HCT116 (cell line): ENCODE measurements at regions not wholly inside any gene's neighbourhood (a gene's known extent, or its start where the extent isn't known, plus 50 kb on each side); places are given as distances from the start of the nearest gene placed in this dataset.

Source experiments
- ATAC-seq: fragments of 200-7000 bp; cut with Tn5 transposase; 2 replicates; pipeline ENCODE4 v1.9.1; 2020; ENCODE audit warnings: mild to moderate bottlenecking, moderate library complexity
- BruUV-seq: library from RNA; stranded (reverse); fragments of 400-500 nt; replicated peaks from 2 replicates; lab custom pipeline; 2021; lab: Mats Ljungman, UMichigan
- CTCF ChIA-PET: fragments of 300-600 bp; sonication (Branson Sonifier 250); formaldehyde crosslinking; loops from one replicate; lab custom pipeline; 2021; ENCODE audit warnings: antibody characterized with exemption; lab: Charles Lee
- POLR2A ChIA-PET: fragments of 300-600, 350-600 bp; sonication (Branson Sonifier 250); formaldehyde crosslinking; loops from one replicate; lab custom pipeline; 2021; ENCODE audit warnings: antibody characterized with exemption; lab: Charles Lee
- RAD21 ChIA-PET, 2 experiments: fragments of 300-600 bp; sonication (Branson Sonifier 250); formaldehyde crosslinking; loops; one replicate each; lab custom pipeline; 2023; ENCODE audit warnings: low total read pairs in 2 of 2; ENCODE audit not compliant: uncharacterized antibody in 2 of 2, unreplicated experiment in 2 of 2, low non-redundant PET in 1 of 2; lab: Charles Lee
- DNase-seq: peaks from one replicate; pipeline ENCODE4 v3.0.0-alpha.2; 2010; ENCODE audit warnings: low read depth, low spot score
- H2AFZ ChIP-seq: fragments of 200-600 bp; shearing (Covaris generic), sonication (generic); 2 replicates; pipeline ENCODE4 v1.6.1; 2017; ENCODE audit warnings: low read depth, mixed run types, mixed read lengths, antibody characterized with exemption, low read length; ENCODE audit not compliant: poor library complexity, severe bottlenecking
- H3K27ac ChIP-seq: 2 replicates; pipeline ENCODE4 v1.5.1; 2012; ENCODE audit warnings: low read depth, low read length
- H3K27me3 ChIP-seq: fragments of 200-600 bp; sonication (generic); 2 replicates; pipeline ENCODE4 v1.6.1; 2016; ENCODE audit warnings: mixed run types, low read length, mixed read lengths; ENCODE audit not compliant: insufficient read depth
- H3K36me3 ChIP-seq, 2 experiments: fragments of 200-500 bp in 1 of 2; fragments of 200-600 bp in 1 of 2; sonication (Bioruptor generic) in 1 of 2; sonication (generic) in 1 of 2; 2 replicates each; pipeline versions ENCODE4 v1.5.1 to v1.6.1; 2014 to 2016; ENCODE audit warnings: low read length in 2 of 2, inconsistent platforms in 1 of 2, mixed read lengths in 1 of 2, mixed run types in 1 of 2; ENCODE audit not compliant: insufficient read depth in 2 of 2, control insufficient read depth in 1 of 2
- H3K4me1 ChIP-seq, 2 experiments: fragments of 200-600 bp in 1 of 2; sonication (generic) in 1 of 2; 2 replicates each; pipeline versions ENCODE4 v1.5.1 to v1.6.1; 2012 to 2017; ENCODE audit warnings: low read length in 2 of 2, inconsistent platforms in 1 of 2, mild to moderate bottlenecking in 1 of 2, mixed read lengths in 1 of 2, mixed run types in 1 of 2, moderate library complexity in 1 of 2; ENCODE audit not compliant: insufficient read depth in 2 of 2, control insufficient read depth in 1 of 2
- H3K4me2 ChIP-seq: fragments of 200-600 bp; sonication (generic); 2 replicates; pipeline ENCODE4 v1.6.1; 2017; ENCODE audit warnings: mixed run types, low read length, mixed read lengths
- H3K4me3 ChIP-seq, 2 experiments: fragments of 200-600 bp in 1 of 2; sonication (generic) in 1 of 2; replicated peaks in 1 of 2; 2 replicates each; pipeline ENCODE4 v1.5.1; 2011 to 2016; ENCODE audit warnings: low read length in 2 of 2, control low read depth in 1 of 2, low read depth in 1 of 2, mild to moderate bottlenecking in 1 of 2, mixed read lengths in 1 of 2, mixed run types in 1 of 2
- H3K79me2 ChIP-seq: fragments of 200-600 bp; sonication (generic); 2 replicates; pipeline ENCODE4 v1.6.1; 2017; ENCODE audit warnings: mild to moderate bottlenecking, mixed run types, low read length, moderate library complexity, mixed read lengths; ENCODE audit not compliant: insufficient read depth
- H3K9ac ChIP-seq: fragments of 200-600 bp; sonication (generic); 2 replicates; pipeline ENCODE4 v1.6.1; 2016; ENCODE audit warnings: low read length, mixed read lengths
- H3K9me2 ChIP-seq: fragments of 200-600 bp; sonication (generic), shearing (Covaris generic); 2 replicates; pipeline ENCODE4 v1.6.1; 2017; ENCODE audit warnings: mixed run types, mild to moderate bottlenecking, moderate library complexity; ENCODE audit not compliant: insufficient read depth
- H3K9me3 ChIP-seq, 2 experiments: fragments of 200-500 bp in 1 of 2; fragments of 200-600 bp in 1 of 2; sonication (Bioruptor generic) in 1 of 2; sonication (generic) in 1 of 2; 2 replicates each; pipeline ENCODE4 v1.6.1; 2014 to 2017; ENCODE audit warnings: low read length in 2 of 2, mixed read lengths in 2 of 2, inconsistent platforms in 1 of 2, low read depth in 1 of 2, mild to moderate bottlenecking in 1 of 2, mixed run types in 1 of 2, moderate library complexity in 1 of 2; ENCODE audit not compliant: control insufficient read depth in 1 of 2, insufficient read depth in 1 of 2
- H4K20me1 ChIP-seq: fragments of 200-600 bp; sonication (generic), shearing (Covaris generic); 2 replicates; pipeline ENCODE4 v1.6.1; 2017; ENCODE audit warnings: mixed run types, mild to moderate bottlenecking, moderate library complexity; ENCODE audit not compliant: insufficient read depth
- CBX3 ChIP-seq: IDR thresholded peaks from 2 replicates; pipeline ENCODE4 v1.6.1; 2012; ENCODE audit warnings: low read depth
- EGR1 ChIP-seq: IDR thresholded peaks from 2 replicates; pipeline ENCODE4 v1.6.1; 2012; ENCODE audit warnings: low read depth
- ELF1 ChIP-seq: IDR thresholded peaks from 2 replicates; pipeline ENCODE4 v1.6.1; 2012; ENCODE audit warnings: low read depth, borderline replicate concordance
- EZH2 ChIP-seq: fragments of 200-600 bp; sonication (generic); IDR thresholded peaks from 2 replicates; pipeline ENCODE4 v1.6.1; 2017; ENCODE audit warnings: antibody characterized with exemption, mixed run types
- EZH2phosphoT487 ChIP-seq: fragments of 200-600 bp; IDR thresholded peaks from 2 replicates; pipeline ENCODE4 v1.6.1; 2018; ENCODE audit warnings: antibody characterized with exemption, borderline replicate concordance
- FOSL1 ChIP-seq: IDR thresholded peaks from 2 replicates; pipeline ENCODE4 v1.6.1; 2012; ENCODE audit warnings: low read depth
- JUND ChIP-seq: IDR thresholded peaks from 2 replicates; pipeline ENCODE4 v1.6.1; 2012
- POLR2A ChIP-seq: IDR thresholded peaks from 2 replicates; pipeline ENCODE4 v1.7.0; 2011; ENCODE audit warnings: borderline replicate concordance; ENCODE audit not compliant: insufficient read depth, insufficient read length; ENCODE audit errors: extremely low read depth
- RAD21 ChIP-seq: IDR thresholded peaks from 2 replicates; pipeline ENCODE4 v1.6.1; 2012; ENCODE audit warnings: low read depth, mild to moderate bottlenecking
- SP1 ChIP-seq: IDR thresholded peaks from 2 replicates; pipeline ENCODE4 v1.6.1; 2012; ENCODE audit warnings: low read depth
- TCF7L2 ChIP-seq: IDR thresholded peaks from 2 replicates; pipeline ENCODE4 v1.7.0; 2011; ENCODE audit warnings: borderline replicate concordance, inconsistent platforms; ENCODE audit not compliant: insufficient read depth, insufficient read length; ENCODE audit errors: extremely low read depth
- YY1 ChIP-seq: IDR thresholded peaks from 2 replicates; pipeline ENCODE4 v1.6.1; 2011; ENCODE audit warnings: low read length, low read depth, moderate library complexity, mild to moderate bottlenecking; ENCODE audit not compliant: insufficient replicate concordance; ENCODE audit errors: extremely low read depth
- ZBTB33 ChIP-seq: IDR thresholded peaks from 2 replicates; pipeline ENCODE4 v1.6.1; 2011; ENCODE audit warnings: mild to moderate bottlenecking, low read length, moderate library complexity; ENCODE audit not compliant: insufficient replicate concordance; ENCODE audit errors: extremely low read depth
- ZFX ChIP-seq: fragments of 450-650 bp; IDR thresholded peaks from 2 replicates; pipeline ENCODE4 v1.6.1; 2017
- intact Hi-C: fragments of 100-400 bp; cut with micrococcal nuclease; formaldehyde crosslinking; loops from 2 replicates; pipeline ENCODE4 v1.10.0; 2022
- TF ChIP-seq, protein P1 (sequence below): IDR thresholded peaks from 2 replicates; pipeline ENCODE4 v1.6.1; 2012

- H3K27me3 ChIP-seq: no peaks in the 10 kb centered on the region
- intact Hi-C loops: no loop called here
These were observed 505.0 kb upstream of the PITX2 start for GRCh38 chr4:111127841-111128240.

More at GRCh38 chr4:111127841-111128240, 505.0 kb upstream of the PITX2 start:
- ATAC-seq: no peak
- H3K4me1 ChIP-seq: no peaks in the 10 kb centered on the region
- POLR2A ChIA-PET: no interaction called here
- RAD21 ChIA-PET: no interaction called here
- H3K9ac ChIP-seq: no peak overlapping the region
- no peaks in the 10 kb centered on the region for H4K20me1 ChIP-seq
- H2AFZ ChIP-seq: no peak overlapping the region
- no peaks in the 10 kb centered on the region for H3K36me3 ChIP-seq
- H3K4me3 ChIP-seq: no peak overlapping the region
- TF ChIP-seq EZH2: no peak
- TF ChIP-seq CBX3: no peak
- no peak for TF ChIP-seq ZFX
- TF ChIP-seq EGR1: no peak
- no peak for TF ChIP-seq ELF1
- no peak for TF ChIP-seq TCF7L2
- TF ChIP-seq FOSL1: no peak
- TF ChIP-seq YY1: no peak
- TF ChIP-seq RAD21: no peak
- TF ChIP-seq, protein P1, sequence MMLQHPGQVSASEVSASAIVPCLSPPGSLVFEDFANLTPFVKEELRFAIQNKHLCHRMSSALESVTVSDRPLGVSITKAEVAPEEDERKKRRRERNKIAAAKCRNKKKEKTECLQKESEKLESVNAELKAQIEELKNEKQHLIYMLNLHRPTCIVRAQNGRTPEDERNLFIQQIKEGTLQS: no peak
- TF ChIP-seq JUND: no peak
- no peak for TF ChIP-seq EZH2phosphoT487
- TF ChIP-seq SP1: no peak
- TF ChIP-seq POLR2A: no peak
- TF ChIP-seq ZBTB33: no peak
- TF ChIP-seq, all 23 proteins: peak for 0
- Histone ChIP-seq H3K27ac (no peak overlapping the region), H3K4me2 (no peak overlapping the region), H3K9me3 (no peaks in the 10 kb centered on the region), H3K79me2 (no peaks in the 10 kb centered on the region), H3K9me2 (no peaks in the 10 kb centered on the region)
- CTCF ChIA-PET: no interaction called here
- BruUV-seq: no TSS peak
- DNase-seq: no peak
